ELR (cell line): ENCODE measurements at regions not wholly inside any gene's neighbourhood (a gene's known extent, or its start where the extent isn't known, plus 50 kb on each side); places are given as distances from the start of the nearest gene placed in this dataset.
A peak's percentile ranks its signal among the peaks of the same experiment; 100 is the strongest.

Experiments used
- DNase-seq: peaks from one replicate; pipeline ENCODE4 v3.0.0-alpha.2; 2015; ENCODE audit warnings: low read depth

GRCh38 chr10:106183041-106183440 is 981.5 kb downstream of the SORCS1 start:
- no peak for DNase-seq

GRCh38 chr10:106182542-106182941 is 982.0 kb downstream of the SORCS1 start:
- DNase-seq = no peak

- DNase-seq = no peak
These were observed 983.0 kb downstream of the SORCS1 start for GRCh38 chr10:106181501-106181900.

GRCh38 chr10:106179430-106179829 is 985.1 kb downstream of the SORCS1 start:
- no peak for DNase-seq

GRCh38 chr10:106175760-106176377 is 988.6 kb downstream of the SORCS1 start:
- DNase-seq = peak; percentile 25

GRCh38 chr10:106173838-106174237 is 990.7 kb downstream of the SORCS1 start:
- no peak for DNase-seq

- no peak for DNase-seq
These were observed 995.3 kb downstream of the SORCS1 start for GRCh38 chr10:106169241-106169640.

GRCh38 chr10:106167946-106168345 is 996.6 kb downstream of the SORCS1 start:
- DNase-seq = no peak

GRCh38 chr10:106158241-106158640 is 1006.3 kb downstream of the SORCS1 start:
- no peak for DNase-seq

- DNase-seq = no peak
These were observed 1017.5 kb downstream of the SORCS1 start for GRCh38 chr10:106147021-106147420.

- DNase-seq = no peak
These were observed 1024.6 kb downstream of the SORCS1 start for GRCh38 chr10:106139915-106140314.

- no peak for DNase-seq
These were observed 1028.3 kb downstream of the SORCS1 start for GRCh38 chr10:106136175-106136574.

GRCh38 chr10:106134326-106135000 is 1030.0 kb downstream of the SORCS1 start:
- DNase-seq = no peak

GRCh38 chr10:106133451-106133850 is 1031.1 kb downstream of the SORCS1 start:
- no peak for DNase-seq

- no peak for DNase-seq
These were observed 1031.5 kb downstream of the SORCS1 start for GRCh38 chr10:106132956-106133355.

- no peak for DNase-seq
These were observed 1049.8 kb downstream of the SORCS1 start for GRCh38 chr10:106114656-106115186.

- peak; percentile 32 for DNase-seq
These were observed 1053.3 kb downstream of the SORCS1 start for GRCh38 chr10:106111246-106111645.

GRCh38 chr10:106107706-106108105 is 1056.8 kb downstream of the SORCS1 start:
- peak; percentile 0 for DNase-seq

- DNase-seq = no peak
These were observed 1058.4 kb downstream of the SORCS1 start for GRCh38 chr10:106106114-106106513.

GRCh38 chr10:106089855-106090254 is 1074.7 kb downstream of the SORCS1 start:
- no peak for DNase-seq

- no peak for DNase-seq
These were observed 1078.1 kb downstream of the SORCS1 start for GRCh38 chr10:106086391-106086790.

- DNase-seq = no peak
These were observed 1080.9 kb downstream of the SORCS1 start for GRCh38 chr10:106083572-106083971.

- DNase-seq = peak; percentile 3
These were observed 1081.6 kb downstream of the SORCS1 start for GRCh38 chr10:106082865-106083264.
